Stimulated activated CD8-positive, alpha-beta memory T cell treated with anti-CD3 and anti-CD28 coated beads, Interleukin-15, amount 100 ng/mL, for 48 hours (primary cell): ENCODE measurements at regions not wholly inside any gene's neighbourhood (a gene's known extent, or its start where the extent isn't known, plus 50 kb on each side); places are given as distances from the start of the nearest gene placed in this dataset.
"Not testable (repeated sequence)": the region's sequence is repeated elsewhere in the genome, so short reads cannot be mapped to it uniquely, and the experiment has no call there.

Experiments used
- DNase-seq, 2 donors: peaks; one replicate each; pipeline ENCODE4 v3.0.0-alpha.2; 2020; ENCODE audit warnings: low read depth in 2 of 2

DNA sequence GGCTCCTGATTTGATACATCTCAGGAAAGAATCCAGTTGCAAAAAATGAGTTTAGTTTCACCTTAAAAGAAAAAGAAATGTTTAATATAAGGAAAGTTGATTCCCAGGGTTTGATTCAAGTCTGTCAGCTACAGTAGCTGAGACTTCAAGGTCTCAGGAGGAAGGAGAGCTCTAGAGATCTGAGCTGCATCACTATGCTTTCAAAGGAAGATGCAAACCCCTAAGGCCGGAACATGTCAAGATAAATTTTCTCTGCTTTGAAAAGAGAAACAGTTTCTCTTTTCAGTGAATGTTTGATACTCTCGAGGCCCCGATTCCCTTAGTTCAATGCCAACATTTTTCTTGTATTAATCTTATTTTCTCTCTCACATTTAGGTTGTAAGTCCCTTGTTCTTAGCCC lies 128.6 kb downstream of the RGPD3 start:
- DNase-seq, result no peak

- DNase-seq, result no peak
These were observed 129.1 kb downstream of the RGPD3 start for GRCh38 chr2:106339132-106339531.

DNA sequence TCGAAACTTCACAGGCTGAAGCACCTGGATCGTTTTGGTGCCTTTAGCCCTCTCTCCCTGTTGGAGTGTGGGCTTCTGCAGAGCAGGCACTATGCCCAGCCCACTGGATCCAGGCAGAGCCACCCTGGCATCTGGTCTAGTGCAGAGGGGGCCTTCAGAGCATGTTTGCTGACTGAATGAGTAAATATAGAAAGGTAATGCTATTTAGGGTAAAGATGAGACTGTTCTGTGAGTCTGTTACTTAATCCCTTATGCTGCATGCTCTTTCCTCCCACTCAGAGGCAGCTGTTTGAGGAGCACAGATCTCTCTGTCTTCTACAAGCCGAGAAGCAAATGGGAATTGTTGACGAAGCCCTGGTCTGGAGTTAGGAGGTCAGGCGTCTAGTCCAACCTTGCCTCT lies 130.2 kb downstream of the RGPD3 start:
- DNase-seq, result no peak

DNA sequence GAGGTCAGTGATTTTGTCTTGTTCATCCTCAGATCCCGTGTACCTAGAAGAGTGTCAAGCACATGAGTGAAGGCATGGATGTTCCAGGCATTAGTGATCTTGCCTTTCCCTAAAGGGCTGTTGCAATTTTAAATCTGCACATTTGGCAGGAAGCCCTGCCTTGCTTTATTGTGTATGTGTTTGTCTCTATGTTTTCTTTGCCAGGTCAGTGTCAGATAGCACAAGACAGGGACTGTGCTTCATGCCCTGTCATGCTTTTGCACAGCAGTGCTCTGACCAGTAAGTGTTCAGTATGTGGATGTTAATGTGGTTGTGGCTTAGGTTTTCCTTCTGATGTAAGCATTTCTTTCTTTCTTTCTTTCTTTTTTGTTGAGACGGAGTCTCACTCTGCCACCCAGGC lies 131.5 kb downstream of the RGPD3 start:
- DNase-seq, result no peak

- no peak for DNase-seq
These were observed 132.1 kb downstream of the RGPD3 start for GRCh38 chr2:106336108-106336507.

DNA sequence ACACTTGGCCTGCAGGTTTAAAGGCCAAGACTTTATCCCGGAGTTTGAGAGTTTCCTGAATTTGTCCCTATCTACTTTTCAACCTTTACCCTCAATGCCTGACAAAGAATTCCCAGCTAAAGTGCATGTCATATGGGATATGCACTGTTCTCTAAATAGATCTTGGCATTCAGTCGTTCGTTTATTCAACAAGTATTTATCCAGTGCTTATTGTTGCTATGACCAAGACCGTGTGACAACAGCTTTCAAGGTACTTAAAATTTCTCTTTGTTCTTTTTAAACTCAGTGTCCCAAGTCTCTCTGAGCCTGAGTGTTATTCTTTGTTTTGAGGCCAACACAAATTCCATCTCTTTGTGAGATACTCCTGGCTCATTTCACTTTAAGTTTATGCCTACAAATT lies 133.4 kb downstream of the RGPD3 start:
- no peak for DNase-seq

GRCh38 chr2:106333253-106333873 lies 134.8 kb downstream of the RGPD3 start:
- DNase-seq, result not testable (repeated sequence)

GRCh38 chr2:106332054-106332453 lies 136.2 kb downstream of the RGPD3 start:
- no peak for DNase-seq

- DNase-seq, result not testable (repeated sequence)
These were observed 136.5 kb upstream of the UXS1 start for GRCh38 chr2:106330384-106331261.

DNA sequence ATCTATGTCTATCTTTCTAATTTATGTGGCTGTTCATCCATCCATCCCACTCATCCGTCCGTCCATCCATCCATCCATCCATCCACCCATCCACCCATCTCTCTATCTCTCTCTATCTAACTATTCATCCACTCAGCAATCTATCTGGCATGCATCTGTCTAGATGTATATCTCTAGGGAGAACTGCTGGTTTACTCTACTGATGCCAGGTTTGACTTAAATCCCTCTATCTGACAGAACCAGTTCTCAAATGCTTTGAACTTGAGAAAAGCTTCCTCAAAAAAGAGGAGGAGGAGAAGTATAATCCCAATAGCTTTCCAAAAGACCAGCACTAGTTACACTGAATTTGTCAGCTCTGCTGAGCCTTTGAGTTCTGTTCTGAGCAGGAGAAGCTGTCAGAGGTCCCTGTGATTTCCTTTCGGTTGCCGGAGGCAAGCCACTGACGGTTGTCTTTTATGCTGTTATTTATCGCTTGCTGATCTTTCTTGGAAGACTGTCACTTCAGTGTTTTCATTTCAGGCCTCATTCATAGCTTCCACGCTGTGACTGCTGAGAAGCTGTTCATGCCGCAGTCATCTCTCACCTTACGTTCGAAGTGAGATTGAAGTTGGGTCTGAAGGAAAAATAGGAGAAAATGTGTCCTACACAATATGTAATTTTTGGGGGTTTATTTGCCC lies 129.4 kb upstream of the UXS1 start:
- DNase-seq, result no peak

DNA sequence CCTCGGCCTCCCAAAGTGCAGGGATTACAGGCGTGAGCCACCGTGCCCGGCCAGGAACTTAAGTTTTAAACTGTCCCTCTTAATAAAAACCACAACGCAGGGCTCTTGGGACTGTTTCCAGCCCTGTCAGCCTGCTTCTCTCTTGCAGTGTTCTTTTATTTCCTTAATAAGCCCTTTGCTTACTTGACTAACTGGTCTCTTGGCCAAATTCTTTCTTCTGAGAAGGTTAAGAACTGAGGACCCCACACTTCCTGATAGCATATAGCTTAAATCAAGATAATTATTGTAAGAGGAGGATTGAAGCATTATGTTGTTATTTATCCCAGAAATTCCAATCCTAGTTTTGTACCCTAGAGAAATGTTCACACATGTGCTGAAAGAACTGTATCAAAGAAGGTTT lies 128.2 kb upstream of the UXS1 start:
- DNase-seq, result no peak

DNA sequence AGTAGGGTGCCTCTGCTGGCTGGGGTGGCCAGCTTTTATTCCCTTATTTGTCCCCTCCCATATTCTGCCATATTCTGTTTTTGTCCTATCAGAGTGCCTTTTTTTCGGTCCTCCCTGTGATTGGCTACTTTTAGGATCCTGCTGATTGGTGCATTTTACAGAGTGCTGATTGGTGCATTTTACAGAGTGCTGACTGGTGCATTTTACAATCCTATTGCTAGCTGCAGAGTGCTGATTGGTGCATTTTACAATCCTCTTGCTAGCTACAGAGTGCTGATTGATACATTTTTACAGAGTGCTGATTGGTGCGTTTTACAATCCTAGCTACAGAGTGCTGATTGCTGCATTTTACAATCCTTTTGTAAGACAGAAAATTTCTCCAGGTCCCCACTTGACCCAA lies 126.3 kb upstream of the UXS1 start:
- not testable (repeated sequence) for DNase-seq

- DNase-seq, result no peak
These were observed 122.8 kb upstream of the UXS1 start for GRCh38 chr2:106316915-106317314.

GRCh38 chr2:106314444-106314843 lies 120.3 kb upstream of the UXS1 start:
- no peak for DNase-seq

DNA sequence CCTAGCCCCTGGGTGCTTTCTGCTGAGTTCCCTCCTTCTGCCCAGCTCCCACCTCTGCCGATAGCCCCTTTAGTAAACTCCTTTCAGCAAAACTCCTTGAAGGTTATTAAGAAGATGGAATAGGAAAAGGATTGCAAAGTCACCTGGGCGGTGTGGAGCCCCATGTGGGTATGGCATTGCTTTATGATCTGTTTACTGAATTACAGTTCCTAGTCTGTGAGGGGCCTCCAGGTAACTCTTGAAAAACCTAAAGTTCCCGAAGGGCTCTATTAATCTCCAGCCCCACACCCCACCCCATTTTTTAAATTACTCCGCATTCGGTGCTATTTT lies 116.9 kb upstream of the UXS1 start:
- DNase-seq, result no peak

GRCh38 chr2:106307860-106308259 lies 113.8 kb upstream of the UXS1 start:
- DNase-seq, result no peak

DNA sequence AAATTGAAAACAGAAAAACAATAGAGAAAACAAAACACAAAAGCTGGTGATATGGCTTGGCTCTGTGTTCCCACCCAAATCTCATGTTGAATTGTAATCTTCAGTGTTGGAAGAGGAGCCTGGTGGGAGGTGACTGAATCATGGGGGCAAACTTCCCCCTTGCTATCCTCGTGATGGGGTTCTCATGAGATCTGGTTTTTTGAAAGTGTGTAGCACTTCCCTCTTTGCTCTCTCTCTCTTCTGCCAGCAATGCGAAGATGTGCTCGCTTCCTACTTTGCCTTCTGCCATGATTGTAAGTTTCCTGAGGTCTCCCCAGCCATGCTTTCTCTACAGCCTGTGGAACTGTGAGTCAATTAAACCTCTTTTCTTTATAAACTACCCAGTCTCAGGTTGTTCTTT lies 112.3 kb upstream of the UXS1 start:
- no peak for DNase-seq

GRCh38 chr2:106304612-106305184 lies 110.6 kb upstream of the UXS1 start:
- DNase-seq, result no peak

DNA sequence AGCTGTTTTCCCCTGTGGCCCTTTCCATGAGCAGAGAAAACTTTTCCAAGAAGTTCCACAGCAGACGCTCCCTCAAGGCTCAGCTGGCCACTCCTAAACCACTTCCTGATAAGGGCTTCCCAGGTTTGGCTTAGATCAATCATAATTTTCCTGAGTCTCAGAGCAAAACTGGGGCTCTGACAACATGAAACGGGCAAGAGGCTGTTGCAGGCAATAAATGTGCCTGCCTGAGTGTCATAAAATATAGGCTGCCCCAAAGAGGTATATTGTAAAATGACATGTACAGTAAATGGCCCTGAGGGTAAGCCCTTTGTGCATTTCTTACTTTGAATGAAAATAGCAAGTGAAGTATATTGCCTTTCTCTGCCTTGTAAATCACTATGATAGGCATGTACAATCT lies 105.6 kb upstream of the UXS1 start:
- no peak for DNase-seq

DNA sequence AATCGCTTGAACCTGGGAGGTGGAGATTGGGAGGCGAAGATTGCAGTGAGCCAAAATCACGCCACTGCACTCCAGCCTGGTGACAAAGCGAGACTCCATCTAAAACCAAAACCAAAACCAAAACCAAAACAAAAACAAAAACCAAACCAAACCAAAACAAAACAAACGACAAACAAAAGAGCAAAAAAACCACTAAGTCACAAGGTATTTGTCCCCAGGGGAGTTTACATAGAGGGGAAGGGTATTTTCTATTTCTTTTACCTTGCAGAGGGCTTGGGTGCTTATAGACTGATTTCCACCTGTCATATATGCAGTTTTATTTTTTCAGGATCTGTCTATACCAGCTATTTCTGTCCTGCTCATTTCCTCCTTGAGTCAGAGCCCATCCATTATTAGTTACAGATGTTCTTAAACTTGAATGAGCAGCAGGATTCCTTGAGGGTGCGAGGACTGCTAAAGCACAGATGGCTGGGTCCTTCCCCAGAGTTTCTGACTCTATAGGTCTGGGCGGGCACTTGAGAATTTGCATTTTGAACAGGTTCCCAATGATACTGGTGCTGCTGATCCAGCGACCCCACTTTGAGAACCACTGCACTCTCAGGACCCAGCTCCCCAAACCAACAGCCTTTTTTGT lies 102.2 kb upstream of the UXS1 start:
- no peak for DNase-seq

DNA sequence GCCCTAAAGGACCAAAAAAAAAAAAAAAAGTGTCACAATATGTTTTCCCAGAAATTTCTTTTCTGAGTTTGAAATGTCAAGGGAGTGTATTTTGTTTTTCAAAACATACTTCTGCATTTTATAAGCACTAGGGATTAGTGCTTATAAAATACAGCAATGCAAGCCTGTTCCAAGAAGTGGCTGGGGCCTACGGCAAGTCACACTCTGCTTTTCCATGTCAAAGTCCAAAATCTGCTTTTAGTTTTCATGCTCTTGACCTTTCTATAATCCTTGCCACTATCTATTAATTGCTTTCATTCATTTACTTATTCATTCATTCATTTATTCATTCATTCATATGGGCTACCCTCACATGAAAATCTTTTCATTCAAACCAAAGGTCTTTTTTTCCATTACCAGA lies 100.1 kb upstream of the UXS1 start:
- no peak for DNase-seq

GRCh38 chr2:106293271-106293783 lies 99.2 kb upstream of the UXS1 start:
- DNase-seq, result no peak
